NCI-H345 (cell line): ENCODE measurements at regions not wholly inside any gene's neighbourhood (a gene's known extent, or its start where the extent isn't known, plus 50 kb on each side); places are given as distances from the start of the nearest gene placed in this dataset.
A peak's percentile ranks its signal among the peaks of the same experiment; 100 is the strongest.
"Not testable (repeated sequence)": the region's sequence is repeated elsewhere in the genome, so short reads cannot be mapped to it uniquely, and the experiment has no call there.

Experiments used
- DNase-seq: peaks from one replicate; lab custom pipeline; 2025; lab: John Stamatoyannopoulos, UW

GRCh38 chr12:115319446-115320040 lies 635.6 kb upstream of the TBX3 start:
- DNase-seq: no peak

- no peak for DNase-seq
These were observed 630.0 kb upstream of the TBX3 start for GRCh38 chr12:115313929-115314328.

GRCh38 chr12:115312901-115313300 lies 628.9 kb upstream of the TBX3 start:
- DNase-seq: peak; percentile 73

- no peak for DNase-seq
These were observed 627.9 kb upstream of the TBX3 start for GRCh38 chr12:115311875-115312274.

GRCh38 chr12:115308918-115309317 lies 624.9 kb upstream of the TBX3 start:
- no peak for DNase-seq

GRCh38 chr12:115306380-115306779 lies 622.4 kb upstream of the TBX3 start:
- DNase-seq: no peak

- DNase-seq: no peak
These were observed 621.9 kb upstream of the TBX3 start for GRCh38 chr12:115305867-115306266.

- no peak for DNase-seq
These were observed 621.3 kb upstream of the TBX3 start for GRCh38 chr12:115305275-115305674.

GRCh38 chr12:115303723-115304309 lies 619.8 kb upstream of the TBX3 start:
- no peak for DNase-seq

GRCh38 chr12:115297445-115297844 lies 613.5 kb upstream of the TBX3 start:
- DNase-seq: no peak

- DNase-seq: no peak
These were observed 612.7 kb upstream of the TBX3 start for GRCh38 chr12:115296613-115297198.

- DNase-seq: no peak
These were observed 611.9 kb upstream of the TBX3 start for GRCh38 chr12:115295886-115296285.

- no peak for DNase-seq
These were observed 610.6 kb upstream of the TBX3 start for GRCh38 chr12:115294453-115295133.

GRCh38 chr12:115285429-115285828 lies 601.5 kb upstream of the TBX3 start:
- not testable (repeated sequence) for DNase-seq

GRCh38 chr12:115273456-115273855 lies 589.5 kb upstream of the TBX3 start:
- DNase-seq: no peak

- peak; percentile 68 for DNase-seq
These were observed 584.5 kb upstream of the TBX3 start for GRCh38 chr12:115268451-115268850.

- DNase-seq: no peak
These were observed 583.9 kb upstream of the TBX3 start for GRCh38 chr12:115267891-115268290.

GRCh38 chr12:115267464-115267863 lies 583.5 kb upstream of the TBX3 start:
- DNase-seq: no peak

GRCh38 chr12:115264605-115265004 lies 580.6 kb upstream of the TBX3 start:
- no peak for DNase-seq

- DNase-seq: no peak
These were observed 577.9 kb upstream of the TBX3 start for GRCh38 chr12:115261691-115262398.

- no peak for DNase-seq
These were observed 577.0 kb upstream of the TBX3 start for GRCh38 chr12:115260762-115261675.
